ENCODE measurements at regions not wholly inside any gene's neighbourhood (a gene's known extent, or its start where the extent isn't known, plus 50 kb on each side); places are given as distances from the start of the nearest gene placed in this dataset.

GRCh38 chr6:3926150-3926482 is 76.9 kb downstream of the FAM50B start:
- no peak for TF ChIP-seq CTCF (IDR thresholded peaks at IDR 0.05 in 8 of 11, conservative IDR thresholded peaks at IDR 0.05 in 3 of 11)
- TF ChIP-seq POLR2AphosphoS5 (IDR thresholded peaks at IDR 0.05), result no peak
